Nephron progenitor cell (in vitro differentiated cells): ENCODE measurements at regions not wholly inside any gene's neighbourhood (a gene's known extent, or its start where the extent isn't known, plus 50 kb on each side); places are given as distances from the start of the nearest gene placed in this dataset.

Experiments
- DNase-seq: peaks from one replicate; pipeline ENCODE4 v3.0.0; 2021
- H3K27ac Mint-ChIP-seq: 2 replicates; pipeline ENCODE4 v1.8.0; 2021; ENCODE audit warnings: mild to moderate bottlenecking, moderate library complexity, mixed read lengths
- H3K27me3 Mint-ChIP-seq: 2 replicates; pipeline ENCODE4 v1.8.0; 2021; ENCODE audit warnings: mild to moderate bottlenecking, low read depth, mixed read lengths; ENCODE audit not compliant: poor library complexity
- H3K36me3 Mint-ChIP-seq: 2 replicates; pipeline ENCODE4 v1.8.0; 2021; ENCODE audit warnings: low read depth, mixed read lengths
- H3K4me1 Mint-ChIP-seq: 2 replicates; pipeline ENCODE4 v1.8.0; 2021; ENCODE audit warnings: mixed read lengths
- H3K4me3 Mint-ChIP-seq: 2 replicates; pipeline ENCODE4 v1.8.0; 2021; ENCODE audit warnings: mild to moderate bottlenecking, moderate library complexity, mixed read lengths
- H3K9me3 Mint-ChIP-seq: 2 replicates; pipeline ENCODE4 v1.8.0; 2021; ENCODE audit warnings: mild to moderate bottlenecking, moderate library complexity, mixed read lengths
- CTCF ChIP-seq: fragments of 200-600 bp; sonication (generic); IDR thresholded peaks from 2 replicates; pipeline ENCODE4 v1.5.0; 2021; ENCODE audit warnings: antibody characterized with exemption

GRCh38 chr5:39811381-39811780 is 386.6 kb upstream of the DAB2 start:
- no peak for DNase-seq

GRCh38 chr5:39808656-39809055 is 383.9 kb upstream of the DAB2 start:
- Mint-ChIP-seq H3K36me3 (no peaks in the 10 kb centered on the region), H3K4me1 (no peaks in the 10 kb centered on the region)
- no peak for DNase-seq

More at GRCh38 chr5:39811381-39811780, 386.6 kb upstream of the DAB2 start:
- H3K4me1 Mint-ChIP-seq = no peaks in the 10 kb centered on the region
- no peak overlapping the region for H3K27ac Mint-ChIP-seq
- no peaks in the 10 kb centered on the region for H3K36me3 Mint-ChIP-seq
- H3K27me3 Mint-ChIP-seq = no peaks in the 10 kb centered on the region
- no peak for TF ChIP-seq CTCF
- H3K9me3 Mint-ChIP-seq = no peaks in the 10 kb centered on the region
- H3K4me3 Mint-ChIP-seq = no peak overlapping the region

GRCh38 chr5:39801306-39801705 is 376.5 kb upstream of the DAB2 start:
- H3K27me3 Mint-ChIP-seq = peaks cover 4% of the 10 kb centered on the region
- TF ChIP-seq CTCF = no peak
- H3K27ac Mint-ChIP-seq = no peak overlapping the region
- no peaks in the 10 kb centered on the region for H3K36me3 Mint-ChIP-seq
- H3K4me1 Mint-ChIP-seq = no peaks in the 10 kb centered on the region
- peaks cover 4% of the 10 kb centered on the region for H3K9me3 Mint-ChIP-seq
- no peak overlapping the region for H3K4me3 Mint-ChIP-seq
- no peak for DNase-seq

More at GRCh38 chr5:39808656-39809055, 383.9 kb upstream of the DAB2 start:
- H3K4me3 Mint-ChIP-seq = no peak overlapping the region
- H3K27me3 Mint-ChIP-seq = no peaks in the 10 kb centered on the region
- TF ChIP-seq CTCF = no peak
- no peaks in the 10 kb centered on the region for H3K9me3 Mint-ChIP-seq
- H3K27ac Mint-ChIP-seq = no peak overlapping the region

GRCh38 chr5:39800042-39800601 is 375.3 kb upstream of the DAB2 start:
- no peak for TF ChIP-seq CTCF
- H3K4me3 Mint-ChIP-seq = no peak overlapping the region
- H3K4me1 Mint-ChIP-seq = no peaks in the 10 kb centered on the region
- H3K27ac Mint-ChIP-seq = no peak overlapping the region
- no peak for DNase-seq
- H3K9me3 Mint-ChIP-seq = peaks cover 4% of the 10 kb centered on the region
- H3K36me3 Mint-ChIP-seq = no peaks in the 10 kb centered on the region
- H3K27me3 Mint-ChIP-seq = peaks cover 7% of the 10 kb centered on the region

GRCh38 chr5:39799242-39799641 is 374.5 kb upstream of the DAB2 start:
- no peak overlapping the region for H3K4me3 Mint-ChIP-seq
- peaks cover 7% of the 10 kb centered on the region for H3K27me3 Mint-ChIP-seq
- peaks cover 4% of the 10 kb centered on the region for H3K9me3 Mint-ChIP-seq
- no peaks in the 10 kb centered on the region for H3K4me1 Mint-ChIP-seq
- no peak overlapping the region for H3K27ac Mint-ChIP-seq
- no peak for DNase-seq
- H3K36me3 Mint-ChIP-seq = no peaks in the 10 kb centered on the region
- TF ChIP-seq CTCF = no peak

GRCh38 chr5:39794513-39795210 is 369.9 kb upstream of the DAB2 start:
- DNase-seq = no peak
- Mint-ChIP-seq H3K27me3 (peaks cover 7% of the 10 kb centered on the region), H3K27ac (no peak overlapping the region), H3K4me3 (no peak overlapping the region), H3K9me3 (peaks cover 3% of the 10 kb centered on the region), H3K4me1 (no peaks in the 10 kb centered on the region), H3K36me3 (no peaks in the 10 kb centered on the region)
- no peak for TF ChIP-seq CTCF
